ENCODE measurements at regions not wholly inside any gene's neighbourhood (a gene's known extent, or its start where the extent isn't known, plus 50 kb on each side); places are given as distances from the start of the nearest gene placed in this dataset.

- H3K9me2 ChIP-seq (replicated peaks; ENCODE audit: insufficient read depth, low read length): no peaks in the 10 kb centered on the region
- H3K27me3 ChIP-seq (ENCODE audit: low read length): no peaks in the 10 kb centered on the region
- no peak overlapping the region for H2AFZ ChIP-seq (ENCODE audit: low read depth, low read length, severe bottlenecking)
- no peak overlapping the region for H3K4me2 ChIP-seq (ENCODE audit: low read depth, low read length, poor library complexity, severe bottlenecking)
- no peak overlapping the region for H3K9ac ChIP-seq (ENCODE audit: low read length)
- H3F3A ChIP-seq (ENCODE audit: insufficient read depth): no peaks in the 10 kb centered on the region
- H3K9me3 ChIP-seq (ENCODE audit: insufficient read depth, low read length): no peaks in the 10 kb centered on the region
- TF ChIP-seq, protein P1, sequence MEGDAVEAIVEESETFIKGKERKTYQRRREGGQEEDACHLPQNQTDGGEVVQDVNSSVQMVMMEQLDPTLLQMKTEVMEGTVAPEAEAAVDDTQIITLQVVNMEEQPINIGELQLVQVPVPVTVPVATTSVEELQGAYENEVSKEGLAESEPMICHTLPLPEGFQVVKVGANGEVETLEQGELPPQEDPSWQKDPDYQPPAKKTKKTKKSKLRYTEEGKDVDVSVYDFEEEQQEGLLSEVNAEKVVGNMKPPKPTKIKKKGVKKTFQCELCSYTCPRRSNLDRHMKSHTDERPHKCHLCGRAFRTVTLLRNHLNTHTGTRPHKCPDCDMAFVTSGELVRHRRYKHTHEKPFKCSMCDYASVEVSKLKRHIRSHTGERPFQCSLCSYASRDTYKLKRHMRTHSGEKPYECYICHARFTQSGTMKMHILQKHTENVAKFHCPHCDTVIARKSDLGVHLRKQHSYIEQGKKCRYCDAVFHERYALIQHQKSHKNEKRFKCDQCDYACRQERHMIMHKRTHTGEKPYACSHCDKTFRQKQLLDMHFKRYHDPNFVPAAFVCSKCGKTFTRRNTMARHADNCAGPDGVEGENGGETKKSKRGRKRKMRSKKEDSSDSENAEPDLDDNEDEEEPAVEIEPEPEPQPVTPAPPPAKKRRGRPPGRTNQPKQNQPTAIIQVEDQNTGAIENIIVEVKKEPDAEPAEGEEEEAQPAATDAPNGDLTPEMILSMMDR (IDR thresholded peaks at IDR 0.05; ENCODE audit: insufficient read depth, low read length, poor library complexity, severe bottlenecking): no peak
- TF ChIP-seq EZH2phosphoT487 (conservative IDR thresholded peaks at IDR 0.05; ENCODE audit: low read length): no peak
- no peaks in the 10 kb centered on the region for H4K20me1 ChIP-seq (ENCODE audit: low read depth, low read length)
- no peak overlapping the region for H3K4me3 ChIP-seq (ENCODE audit: insufficient read depth, low read length, poor library complexity, severe bottlenecking)
- no peak overlapping the region for H3K27ac ChIP-seq (ENCODE audit: low read depth, low read length)
- no peaks in the 10 kb centered on the region for H3K36me3 ChIP-seq (ENCODE audit: low read length)
- H3K79me2 ChIP-seq (ENCODE audit: insufficient read depth, low read length): no peaks in the 10 kb centered on the region
Measured at GRCh38 chr1:72885017-72885416, 602.7 kb upstream of the NEGR1 start.

DNA sequence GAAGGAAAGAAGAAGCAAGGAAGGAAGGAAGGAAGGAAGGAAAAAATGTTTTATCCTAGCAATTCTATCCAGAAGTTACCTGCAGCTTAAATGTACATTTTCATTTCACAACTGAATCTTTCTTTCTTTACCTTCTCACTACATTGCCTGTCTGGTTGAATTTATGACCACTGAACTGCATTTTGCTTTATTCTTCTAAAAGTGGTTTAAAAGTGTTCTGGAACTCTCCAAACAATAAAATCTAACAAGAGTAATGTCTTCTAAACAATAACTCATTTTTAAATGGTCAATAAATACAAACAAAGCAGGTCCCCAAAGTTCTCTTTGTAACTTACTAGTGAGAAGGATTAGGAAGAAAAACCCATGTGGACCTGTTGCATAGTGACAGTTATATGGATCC lies 587.5 kb upstream of the NEGR1 start:
- no peak overlapping the region for H3K4me3 ChIP-seq (ENCODE audit: insufficient read depth, low read length, poor library complexity, severe bottlenecking)
- H3F3A ChIP-seq (ENCODE audit: insufficient read depth): no peaks in the 10 kb centered on the region
- H3K27me3 ChIP-seq (ENCODE audit: low read length): no peaks in the 10 kb centered on the region
- no peaks in the 10 kb centered on the region for H3K36me3 ChIP-seq (ENCODE audit: low read length)
- no peak overlapping the region for H3K9ac ChIP-seq (ENCODE audit: low read length)
- no peak overlapping the region for H3K27ac ChIP-seq (ENCODE audit: low read depth, low read length)
- H3K79me2 ChIP-seq (ENCODE audit: insufficient read depth, low read length): no peaks in the 10 kb centered on the region
- no peaks in the 10 kb centered on the region for H4K20me1 ChIP-seq (ENCODE audit: low read depth, low read length)
- H3K9me3 ChIP-seq (ENCODE audit: insufficient read depth, low read length): no peaks in the 10 kb centered on the region
- TF ChIP-seq, protein P1 (IDR thresholded peaks at IDR 0.05; ENCODE audit: insufficient read depth, low read length, poor library complexity, severe bottlenecking): no peak
- no peak for TF ChIP-seq EZH2phosphoT487 (conservative IDR thresholded peaks at IDR 0.05; ENCODE audit: low read length)
- no peak overlapping the region for H2AFZ ChIP-seq (ENCODE audit: low read depth, low read length, severe bottlenecking)
- H3K9me2 ChIP-seq (replicated peaks; ENCODE audit: insufficient read depth, low read length): no peaks in the 10 kb centered on the region
- no peak overlapping the region for H3K4me2 ChIP-seq (ENCODE audit: low read depth, low read length, poor library complexity, severe bottlenecking)

- Histone ChIP-seq H3K4me3 (ENCODE audit: insufficient read depth, low read length, poor library complexity, severe bottlenecking) (no peak overlapping the region), H3K9ac (ENCODE audit: low read length) (no peak overlapping the region), H3K79me2 (ENCODE audit: insufficient read depth, low read length) (no peaks in the 10 kb centered on the region), H2AFZ (ENCODE audit: low read depth, low read length, severe bottlenecking) (no peak overlapping the region), H3K36me3 (ENCODE audit: low read length) (no peaks in the 10 kb centered on the region), H3K9me3 (ENCODE audit: insufficient read depth, low read length) (no peaks in the 10 kb centered on the region), H3F3A (ENCODE audit: insufficient read depth) (no peaks in the 10 kb centered on the region), H3K27me3 (ENCODE audit: low read length) (no peaks in the 10 kb centered on the region), H4K20me1 (ENCODE audit: low read depth, low read length) (no peaks in the 10 kb centered on the region), H3K9me2 (replicated peaks; ENCODE audit: insufficient read depth, low read length) (no peaks in the 10 kb centered on the region), H3K27ac (ENCODE audit: low read depth, low read length) (no peak overlapping the region), H3K4me2 (ENCODE audit: low read depth, low read length, poor library complexity, severe bottlenecking) (no peak overlapping the region)
- TF ChIP-seq, protein P1 (IDR thresholded peaks at IDR 0.05; ENCODE audit: insufficient read depth, low read length, poor library complexity, severe bottlenecking): no peak
- TF ChIP-seq EZH2phosphoT487 (conservative IDR thresholded peaks at IDR 0.05; ENCODE audit: low read length): no peak
Measured at GRCh38 chr1:72869441-72869840, 587.1 kb upstream of the NEGR1 start.
